ENCODE measurements at regions not wholly inside any gene's neighbourhood (a gene's known extent, or its start where the extent isn't known, plus 50 kb on each side); places are given as distances from the start of the nearest gene placed in this dataset.
A peak's percentile ranks its signal among the peaks of the same experiment; 100 is the strongest.

DNA sequence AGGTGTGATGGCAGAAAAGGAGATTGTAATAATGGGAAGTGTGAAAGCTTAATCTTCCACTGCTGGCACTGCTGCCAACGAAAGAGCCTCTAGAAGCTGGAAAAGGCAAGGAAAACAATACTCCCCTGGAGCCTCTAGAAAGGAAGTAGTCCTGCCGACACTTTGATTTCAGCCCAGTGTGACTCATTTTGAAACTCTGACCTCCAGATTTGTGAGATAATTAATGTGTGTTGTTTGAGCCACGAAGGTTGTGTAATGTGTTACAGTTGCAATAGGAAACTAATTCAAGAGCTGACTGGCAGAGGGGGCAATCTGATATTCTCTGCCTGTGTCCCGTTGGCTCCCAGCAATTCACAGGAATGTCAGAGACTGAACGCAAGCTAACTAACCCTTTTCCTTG is 219.2 kb upstream of the UBE2E3 start:
- DNase-seq = no peak
- no peak overlapping the region for H3K18ac ChIP-seq (ENCODE audit: insufficient read length, low read depth, low read length)
- no peak overlapping the region for H3K23ac ChIP-seq (ENCODE audit: insufficient read length, low read depth, low read length)
- WGBS (ENCODE audit: extremely low coverage, insufficient read length, low lambda C conversion rate) = no CpG with 5 or more reads among the region's 5 CpGs
- H3K4me1 ChIP-seq (ENCODE audit: insufficient read depth, low read length) = peaks cover 3% of the 10 kb centered on the region; the same call in 1 of the 2 replicates
- no peaks in the 10 kb centered on the region; a peak in 2 of 5 replicates for H3K9me3 Mint-ChIP-seq
- H2BK15ac ChIP-seq (ENCODE audit: low read depth, low read length) = no peak overlapping the region
- H4K20me1 ChIP-seq (ENCODE audit: control insufficient read depth, insufficient read depth, insufficient read length) = no peaks in the 10 kb centered on the region
- H2AK5ac ChIP-seq (ENCODE audit: insufficient read length, low read length) = no peak overlapping the region
- no peak overlapping the region for H3T11ph ChIP-seq (ENCODE audit: low read length)
- H4K5ac ChIP-seq (ENCODE audit: insufficient read length, low read depth, low read length) = no peak overlapping the region
- no peak overlapping the region for H3K27ac ChIP-seq (ENCODE audit: insufficient read length, low read depth, low read length)
- no peaks in the 10 kb centered on the region for H3K9me3 ChIP-seq (ENCODE audit: control insufficient read depth, low read depth, low read length)
- H3K79me2 ChIP-seq (ENCODE audit: insufficient read depth, low read length) = no peaks in the 10 kb centered on the region
- no peak overlapping the region for H3K4ac ChIP-seq (ENCODE audit: low read depth, low read length)
- no peak overlapping the region for H2AFZ ChIP-seq (ENCODE audit: low read length)
- no peaks in the 10 kb centered on the region for H3K27me3 ChIP-seq (ENCODE audit: insufficient read depth, low read length)
- no peak overlapping the region for H3K4me3 Mint-ChIP-seq
- no peak overlapping the region for H2BK5ac ChIP-seq (ENCODE audit: insufficient read length, low read length)
- H3K9ac ChIP-seq (ENCODE audit: extremely low read depth, insufficient read length, low read length) = no peak overlapping the region
- no peak overlapping the region for H3K56ac ChIP-seq (ENCODE audit: insufficient read length, low read depth, low read length)
- no peak overlapping the region for H3K4me2 ChIP-seq (ENCODE audit: insufficient read depth, insufficient read length, low read length)
- no peaks in the 10 kb centered on the region for H3K79me1 ChIP-seq (ENCODE audit: insufficient read depth, low read depth, low read length, poor library complexity, severe bottlenecking)
- H4K91ac ChIP-seq (ENCODE audit: insufficient read length, low read depth, low read length) = no peak overlapping the region
- H3K14ac ChIP-seq (ENCODE audit: insufficient read depth, low read length) = no peak overlapping the region
- TF ChIP-seq, protein P1, sequence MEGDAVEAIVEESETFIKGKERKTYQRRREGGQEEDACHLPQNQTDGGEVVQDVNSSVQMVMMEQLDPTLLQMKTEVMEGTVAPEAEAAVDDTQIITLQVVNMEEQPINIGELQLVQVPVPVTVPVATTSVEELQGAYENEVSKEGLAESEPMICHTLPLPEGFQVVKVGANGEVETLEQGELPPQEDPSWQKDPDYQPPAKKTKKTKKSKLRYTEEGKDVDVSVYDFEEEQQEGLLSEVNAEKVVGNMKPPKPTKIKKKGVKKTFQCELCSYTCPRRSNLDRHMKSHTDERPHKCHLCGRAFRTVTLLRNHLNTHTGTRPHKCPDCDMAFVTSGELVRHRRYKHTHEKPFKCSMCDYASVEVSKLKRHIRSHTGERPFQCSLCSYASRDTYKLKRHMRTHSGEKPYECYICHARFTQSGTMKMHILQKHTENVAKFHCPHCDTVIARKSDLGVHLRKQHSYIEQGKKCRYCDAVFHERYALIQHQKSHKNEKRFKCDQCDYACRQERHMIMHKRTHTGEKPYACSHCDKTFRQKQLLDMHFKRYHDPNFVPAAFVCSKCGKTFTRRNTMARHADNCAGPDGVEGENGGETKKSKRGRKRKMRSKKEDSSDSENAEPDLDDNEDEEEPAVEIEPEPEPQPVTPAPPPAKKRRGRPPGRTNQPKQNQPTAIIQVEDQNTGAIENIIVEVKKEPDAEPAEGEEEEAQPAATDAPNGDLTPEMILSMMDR (conservative IDR thresholded peaks at IDR 0.05) = no peak
- peak overlapping the region in 2 of 3 experiments; percentile 73 to 87; a peak in 3 of 7 replicates for H3K27ac Mint-ChIP-seq
- H2BK120ac ChIP-seq (ENCODE audit: low read depth, low read length, poor library complexity, severe bottlenecking) = no peak overlapping the region
- H3K23me2 ChIP-seq (ENCODE audit: insufficient read length, low read depth, low read length, poor library complexity, severe bottlenecking) = no peaks in the 10 kb centered on the region
- H3K36me3 Mint-ChIP-seq (ENCODE audit: insufficient read depth in 1 of 3, low read depth in 3 of 3) = no peaks in the 10 kb centered on the region
- peaks cover 7 to 13% of the 10 kb centered on the region in 2 experiments for H3K4me1 Mint-ChIP-seq
- no peaks in the 10 kb centered on the region for H3K27me3 Mint-ChIP-seq (ENCODE audit: low read depth)
- no peak overlapping the region for H2BK20ac ChIP-seq (ENCODE audit: low read depth, low read length, poor library complexity, severe bottlenecking)
- H2BK12ac ChIP-seq (ENCODE audit: insufficient read length, low read depth, low read length) = no peak overlapping the region
- H4K8ac ChIP-seq (replicated peaks; ENCODE audit: insufficient read length, low read depth, low read length) = no peak overlapping the region

Measured in H9 (cell line).